ENCODE measurements at regions not wholly inside any gene's neighbourhood (a gene's known extent, or its start where the extent isn't known, plus 50 kb on each side); places are given as distances from the start of the nearest gene placed in this dataset.

- TF ChIP-seq EZH2 (IDR thresholded peaks at IDR 0.05; ENCODE audit: borderline replicate concordance, low read depth, low read length, poor library complexity, severe bottlenecking), result no peak
- TF ChIP-seq, protein P1, sequence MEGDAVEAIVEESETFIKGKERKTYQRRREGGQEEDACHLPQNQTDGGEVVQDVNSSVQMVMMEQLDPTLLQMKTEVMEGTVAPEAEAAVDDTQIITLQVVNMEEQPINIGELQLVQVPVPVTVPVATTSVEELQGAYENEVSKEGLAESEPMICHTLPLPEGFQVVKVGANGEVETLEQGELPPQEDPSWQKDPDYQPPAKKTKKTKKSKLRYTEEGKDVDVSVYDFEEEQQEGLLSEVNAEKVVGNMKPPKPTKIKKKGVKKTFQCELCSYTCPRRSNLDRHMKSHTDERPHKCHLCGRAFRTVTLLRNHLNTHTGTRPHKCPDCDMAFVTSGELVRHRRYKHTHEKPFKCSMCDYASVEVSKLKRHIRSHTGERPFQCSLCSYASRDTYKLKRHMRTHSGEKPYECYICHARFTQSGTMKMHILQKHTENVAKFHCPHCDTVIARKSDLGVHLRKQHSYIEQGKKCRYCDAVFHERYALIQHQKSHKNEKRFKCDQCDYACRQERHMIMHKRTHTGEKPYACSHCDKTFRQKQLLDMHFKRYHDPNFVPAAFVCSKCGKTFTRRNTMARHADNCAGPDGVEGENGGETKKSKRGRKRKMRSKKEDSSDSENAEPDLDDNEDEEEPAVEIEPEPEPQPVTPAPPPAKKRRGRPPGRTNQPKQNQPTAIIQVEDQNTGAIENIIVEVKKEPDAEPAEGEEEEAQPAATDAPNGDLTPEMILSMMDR (conservative IDR thresholded peaks at IDR 0.05; ENCODE audit: low read depth, low read length), result no peak
Measured at GRCh38 chr2:173656086-173656485, 301.4 kb downstream of the CDCA7 start.

All from A673 (cell line).